ENCODE measurements at regions not wholly inside any gene's neighbourhood (a gene's known extent, or its start where the extent isn't known, plus 50 kb on each side); places are given as distances from the start of the nearest gene placed in this dataset.

- DNase-seq (ENCODE audit: low read depth): no peak
Measured at GRCh38 chr13:65881561-65882155, 1348.5 kb downstream of the PCDH9 start.

- no peak for DNase-seq (ENCODE audit: low read depth)
Measured at GRCh38 chr13:65875031-65875430, 1355.1 kb downstream of the PCDH9 start.

GRCh38 chr13:65872448-65872847, 1357.7 kb downstream of the PCDH9 start:
- DNase-seq (ENCODE audit: low read depth): no peak

GRCh38 chr13:65868884-65869283, 1361.3 kb downstream of the PCDH9 start:
- DNase-seq (ENCODE audit: low read depth): no peak

DNA sequence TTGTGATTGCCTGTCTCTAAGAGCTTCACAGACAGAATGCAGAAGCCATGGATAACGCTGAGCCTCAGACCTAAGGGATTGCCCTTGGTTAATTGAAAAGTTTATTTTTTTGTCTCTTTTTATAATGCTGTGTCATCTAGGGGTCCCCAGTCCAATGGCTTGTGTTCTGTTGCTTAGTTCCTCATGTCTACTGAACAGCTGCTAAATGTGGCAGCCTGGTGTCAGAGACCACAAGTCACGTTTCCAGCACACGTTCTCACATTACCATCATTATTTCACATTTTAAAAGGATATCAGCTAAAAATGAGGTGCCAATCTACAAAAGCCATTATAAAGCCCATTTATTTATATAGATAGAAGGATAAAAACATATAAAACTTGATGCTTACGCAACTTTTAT, 1362.0 kb downstream of the PCDH9 start:
- DNase-seq (ENCODE audit: low read depth): no peak

GRCh38 chr13:65866138-65866537, 1364.0 kb downstream of the PCDH9 start:
- no peak for DNase-seq (ENCODE audit: low read depth)

GRCh38 chr13:65865206-65865605, 1364.9 kb downstream of the PCDH9 start:
- DNase-seq (ENCODE audit: low read depth): no peak

- DNase-seq (ENCODE audit: low read depth): no peak
Measured at GRCh38 chr13:65864039-65864438, 1366.1 kb downstream of the PCDH9 start.

DNA sequence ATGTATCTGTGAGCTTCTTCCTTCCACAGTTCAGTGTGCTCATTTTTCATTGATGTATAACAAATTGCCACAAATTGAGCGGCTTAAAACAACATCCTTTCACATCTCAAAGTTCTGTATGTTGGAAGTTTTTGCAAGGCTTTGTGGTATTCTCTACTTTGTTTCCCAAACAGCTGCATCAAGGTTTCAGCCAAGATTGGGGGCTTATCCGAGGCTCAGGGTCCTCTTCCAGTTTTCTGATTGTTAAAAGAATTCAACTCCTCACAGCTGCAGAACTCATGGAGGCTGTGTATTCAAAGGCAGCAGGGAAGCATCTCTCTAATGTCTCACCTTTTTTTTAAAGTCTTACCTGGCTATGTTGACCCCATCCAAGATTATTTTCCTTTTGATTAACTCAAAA, 1369.8 kb downstream of the PCDH9 start:
- no peak for DNase-seq (ENCODE audit: low read depth)

DNA sequence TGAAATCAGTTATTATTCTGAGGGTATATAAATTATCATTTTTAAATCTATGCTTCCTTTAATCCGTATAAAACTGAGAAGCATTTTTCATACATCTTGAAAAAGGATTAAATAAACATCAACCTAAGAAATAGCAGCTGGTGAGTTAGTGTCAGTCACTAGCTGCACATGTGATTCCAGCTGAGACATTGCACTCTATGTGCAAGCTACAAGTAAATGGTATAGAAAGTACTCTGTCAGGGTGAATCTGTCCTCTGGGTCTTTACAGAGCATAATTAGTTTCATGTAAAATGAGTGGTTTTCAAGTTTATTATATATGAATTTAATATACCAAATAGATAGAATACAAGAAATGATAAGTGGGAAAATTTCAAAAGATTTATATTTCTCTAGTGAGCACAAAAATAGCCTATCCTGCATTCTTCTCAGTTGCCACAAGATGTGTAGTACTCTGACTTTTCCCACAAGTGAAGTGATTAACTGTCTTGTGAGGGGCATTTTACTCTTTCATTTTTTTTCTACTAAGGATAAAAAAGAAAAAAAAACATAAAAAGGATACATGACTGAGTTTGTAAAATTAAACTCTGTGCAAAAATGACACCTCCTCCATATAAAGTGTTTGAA, 1372.1 kb downstream of the PCDH9 start:
- DNase-seq (ENCODE audit: low read depth): peak; percentile 8

GRCh38 chr13:65856431-65856830, 1373.7 kb downstream of the PCDH9 start:
- DNase-seq (ENCODE audit: low read depth): peak; percentile 64

DNA sequence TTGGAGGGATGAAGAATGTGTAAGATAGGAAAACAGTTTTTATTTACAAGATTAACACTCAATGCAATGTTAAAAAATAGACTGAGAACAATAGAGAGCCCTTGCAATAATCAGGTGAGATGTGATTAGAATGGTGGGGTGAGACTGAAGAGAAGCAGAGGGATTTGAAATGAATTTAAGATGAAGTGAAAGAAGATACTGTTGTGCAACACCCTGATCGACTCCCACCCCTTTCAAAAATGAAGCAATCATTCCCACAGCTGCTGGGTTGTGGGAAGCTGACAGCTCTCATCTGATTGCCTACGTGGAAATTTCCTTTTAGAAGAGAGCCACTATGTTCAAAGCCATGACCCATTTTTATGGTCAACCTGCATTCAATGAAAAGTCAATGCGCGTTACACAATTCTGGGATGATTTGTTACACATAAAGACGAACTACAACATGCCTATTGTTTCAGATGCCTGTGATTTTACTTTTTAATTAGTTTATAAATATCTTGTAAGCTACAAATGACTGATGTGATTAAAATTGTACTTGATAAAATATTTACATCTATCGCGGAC, 1374.8 kb downstream of the PCDH9 start:
- DNase-seq (ENCODE audit: low read depth): peak; percentile 58

DNA sequence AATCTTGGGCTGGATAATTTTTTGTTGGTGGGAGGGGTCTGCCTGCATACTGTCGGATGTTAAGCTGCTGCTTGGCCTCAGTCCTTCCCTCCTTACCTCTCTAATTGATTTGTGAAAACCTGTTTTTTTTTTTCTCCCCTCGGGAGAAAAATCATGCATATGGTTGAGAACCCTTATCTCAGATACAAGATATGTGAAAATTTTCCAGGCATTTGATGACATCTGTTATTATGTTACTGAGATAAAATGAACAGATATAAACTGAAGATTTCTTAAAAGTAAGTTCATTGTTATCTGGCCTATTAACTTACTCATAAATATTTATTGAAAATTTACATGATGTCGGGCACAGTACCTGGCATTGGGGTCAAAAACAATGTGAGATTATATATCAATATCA, 1375.7 kb downstream of the PCDH9 start:
- DNase-seq (ENCODE audit: low read depth): no peak

DNA sequence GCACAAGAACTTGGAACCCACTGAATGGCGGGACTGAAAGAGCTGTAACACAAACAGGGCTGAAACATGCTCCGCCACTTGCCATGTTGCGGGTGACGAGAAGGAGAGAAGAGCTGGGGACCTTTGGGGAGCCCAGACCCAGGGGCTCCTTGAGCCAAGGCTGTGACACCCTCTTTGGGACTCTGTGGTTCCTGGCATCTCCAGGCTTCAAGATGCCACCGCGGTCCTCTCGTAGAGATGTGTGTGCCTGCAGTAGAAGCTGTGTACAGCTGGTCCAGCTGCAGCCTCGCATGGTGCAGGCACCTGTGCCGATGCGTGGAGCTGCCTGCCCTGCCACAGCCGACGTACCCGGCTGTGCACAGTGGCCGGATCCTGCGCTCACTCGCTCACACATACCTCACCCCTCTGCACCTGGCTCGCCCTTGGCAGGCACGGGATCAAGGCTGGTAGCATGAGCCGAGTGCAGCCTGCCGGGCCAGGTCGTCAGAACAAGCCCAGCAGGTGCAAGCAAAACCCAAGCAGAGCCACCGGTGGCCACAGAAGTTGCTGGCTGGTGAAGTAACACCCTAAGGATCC, 1385.8 kb downstream of the PCDH9 start:
- no peak for DNase-seq (ENCODE audit: low read depth)

DNA sequence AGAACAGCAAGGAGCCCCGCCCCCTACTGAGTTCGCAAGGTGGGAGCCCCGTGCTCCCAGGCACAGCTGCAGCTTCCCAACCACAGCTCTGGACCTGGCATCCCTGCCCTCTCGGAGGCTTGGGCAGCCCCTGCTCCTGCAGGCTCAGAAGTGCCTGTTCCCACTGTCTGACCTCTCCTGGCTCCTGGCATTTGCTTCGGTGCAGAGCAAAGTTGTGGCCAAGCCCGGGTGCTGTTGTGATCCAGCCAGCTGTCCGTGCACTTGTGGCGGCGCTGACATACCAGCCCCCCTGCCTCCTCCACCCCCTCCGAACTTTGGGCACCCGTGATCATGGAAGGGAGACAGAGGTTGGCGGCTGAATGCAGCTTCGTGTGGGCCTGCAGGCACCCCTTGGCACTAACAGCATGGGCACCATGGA, 1386.8 kb downstream of the PCDH9 start:
- no peak for DNase-seq (ENCODE audit: low read depth)

DNA sequence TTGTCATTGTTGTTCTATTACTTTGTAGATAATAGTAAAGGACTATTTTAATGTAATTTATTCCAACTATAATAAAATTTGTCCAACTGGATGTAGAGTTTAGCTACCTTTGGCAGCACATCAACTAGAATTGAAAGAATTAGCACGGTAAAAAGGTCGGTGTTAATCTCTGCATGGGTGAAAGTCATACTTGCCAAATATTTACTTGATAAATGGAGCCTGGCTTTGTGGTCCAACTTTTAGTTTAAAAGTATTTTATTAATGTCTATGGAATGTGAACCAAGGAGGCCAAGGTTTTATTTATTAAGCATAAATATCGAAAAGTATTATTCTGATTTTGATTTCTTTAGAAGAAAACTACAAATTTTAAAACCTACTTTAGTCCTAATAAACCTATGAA, 1389.0 kb downstream of the PCDH9 start:
- DNase-seq (ENCODE audit: low read depth): no peak

DNA sequence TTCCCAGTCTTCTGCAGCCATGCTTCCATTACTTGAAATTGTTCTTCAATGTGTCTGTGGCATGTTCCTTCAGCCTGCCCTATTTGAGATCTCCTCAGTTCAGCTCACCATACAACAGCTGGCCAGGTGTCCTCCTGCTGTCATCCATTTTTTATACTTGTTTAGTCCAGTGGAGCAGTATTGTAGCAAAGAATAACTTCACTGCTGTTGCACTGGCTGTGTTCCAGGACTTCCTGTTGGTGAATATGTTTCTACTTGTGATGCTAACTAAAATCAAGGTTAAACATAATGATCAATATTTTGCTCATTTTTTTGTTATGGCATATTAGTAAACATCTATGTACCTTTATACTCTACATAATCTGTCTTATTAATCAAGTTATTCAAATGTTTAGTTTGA, 1394.1 kb downstream of the PCDH9 start:
- no peak for DNase-seq (ENCODE audit: low read depth)

GRCh38 chr13:65834897-65835296, 1395.2 kb downstream of the PCDH9 start:
- DNase-seq (ENCODE audit: low read depth): peak; percentile 28

DNA sequence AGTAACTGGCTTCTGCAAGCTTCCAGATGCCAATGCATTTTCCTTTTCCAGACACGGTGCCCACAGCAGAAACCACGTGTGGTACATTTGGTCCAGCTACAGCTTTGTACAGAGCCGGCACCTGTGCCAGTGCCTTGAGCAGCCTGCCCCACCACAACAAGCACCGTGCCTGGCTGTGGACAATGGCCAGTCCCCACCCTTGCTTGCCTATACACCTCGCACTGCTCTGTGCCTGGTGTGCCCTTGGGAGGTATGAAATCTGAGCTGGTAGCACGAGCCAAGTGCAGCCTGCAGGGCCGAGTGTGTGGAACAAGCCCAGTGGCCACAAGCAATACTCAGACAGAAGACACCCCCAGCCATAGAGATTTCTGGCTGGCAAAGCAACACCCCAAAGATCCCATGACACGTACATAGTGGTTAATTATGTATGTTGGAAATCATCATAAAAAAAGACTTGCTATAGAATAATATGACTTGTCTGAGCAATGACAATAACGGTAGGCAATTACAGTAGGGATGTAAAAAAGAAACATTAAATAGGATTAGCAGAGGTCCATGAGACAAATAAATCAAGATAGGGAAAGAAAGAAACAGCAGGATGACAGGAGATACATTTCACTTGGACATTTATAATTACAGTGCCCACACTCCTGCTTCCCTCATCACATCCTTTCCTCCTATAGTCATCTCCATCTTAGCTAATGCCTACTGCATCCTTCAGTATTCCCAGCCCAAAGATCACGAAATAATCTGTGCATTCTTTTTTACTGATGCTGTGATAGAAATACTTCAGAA, 1399.5 kb downstream of the PCDH9 start:
- DNase-seq (ENCODE audit: low read depth): no peak

- no peak for DNase-seq (ENCODE audit: low read depth)
Measured at GRCh38 chr13:65829241-65830008, 1400.7 kb downstream of the PCDH9 start.

DNA sequence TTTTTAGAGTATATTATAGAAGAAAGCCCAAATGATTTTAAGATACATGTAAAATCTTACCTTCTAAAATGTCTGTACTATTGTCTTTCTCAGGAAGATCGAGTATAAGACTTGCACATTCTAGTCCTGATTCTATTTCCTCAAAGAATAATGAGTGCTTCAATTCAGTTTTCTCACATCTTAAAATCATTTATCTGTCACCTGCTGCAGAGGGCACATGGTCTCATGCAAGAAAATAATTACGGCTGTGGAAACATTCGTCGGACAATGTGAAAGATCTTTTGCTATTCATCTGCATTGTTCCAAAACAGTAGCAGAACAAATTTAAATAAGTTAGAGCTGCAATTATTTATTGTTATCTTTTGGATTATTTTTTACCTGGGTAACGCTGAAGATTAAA, 1403.5 kb downstream of the PCDH9 start:
- no peak for DNase-seq (ENCODE audit: low read depth)

DNA sequence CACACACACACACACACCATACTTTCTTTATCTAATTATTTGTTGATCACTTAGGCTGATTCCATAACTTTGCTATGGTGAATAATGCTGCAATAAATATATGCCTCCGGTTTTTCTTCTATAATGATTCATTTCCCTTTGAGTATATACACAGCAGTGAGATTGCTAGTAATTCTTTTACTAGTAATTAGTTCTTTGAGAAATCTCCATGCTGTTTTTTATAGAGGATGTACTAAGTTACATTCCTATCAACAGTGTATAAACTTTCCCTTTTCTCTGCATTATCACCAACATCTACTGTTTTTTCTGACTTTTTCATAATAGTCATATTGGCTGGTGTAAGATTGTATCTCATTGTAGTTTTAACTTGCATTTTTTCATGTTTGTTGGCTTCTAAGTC, 1405.1 kb downstream of the PCDH9 start:
- DNase-seq (ENCODE audit: low read depth): no peak
